ENCODE measurements at regions not wholly inside any gene's neighbourhood (a gene's known extent, or its start where the extent isn't known, plus 50 kb on each side); places are given as distances from the start of the nearest gene placed in this dataset.

DNA sequence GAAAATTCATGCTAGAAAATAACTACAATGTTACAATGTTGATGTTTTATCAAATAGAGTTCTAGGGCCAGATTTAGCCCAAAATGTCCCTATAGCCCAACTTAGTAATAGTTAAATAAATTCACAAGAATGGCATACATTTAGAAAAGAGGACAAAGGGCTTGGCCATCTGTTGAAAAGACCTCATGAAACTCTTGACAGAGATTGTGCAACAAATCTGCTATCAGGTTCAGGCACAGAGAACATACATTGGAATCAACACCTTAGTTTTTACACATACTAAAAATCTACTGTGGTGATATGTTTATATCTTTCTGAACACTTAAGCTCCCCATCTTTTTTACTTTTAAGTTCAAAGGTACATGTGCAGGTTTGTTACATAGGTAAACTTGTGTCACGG lies 298.3 kb upstream of the DACH1 start:
- DNase-seq (ENCODE audit: low spot score): no peak

DNA sequence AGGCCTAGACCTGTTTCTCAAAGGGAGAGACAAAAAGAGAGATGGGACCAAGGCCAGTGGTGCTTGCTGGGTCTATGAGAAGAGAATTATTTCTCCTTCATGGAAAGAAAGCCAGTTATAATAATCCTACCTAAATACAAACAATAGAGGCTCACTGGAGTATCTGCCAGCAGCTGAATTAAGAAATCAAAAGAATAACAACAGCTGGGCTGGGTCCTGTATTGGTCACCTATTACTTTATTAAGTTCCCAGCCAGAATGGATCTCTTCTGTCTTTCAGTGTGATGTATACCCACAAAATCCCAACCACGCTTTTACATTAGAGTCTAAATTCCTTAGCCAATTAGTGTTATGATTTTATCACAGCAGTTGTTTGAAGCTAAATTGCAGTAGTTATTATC lies 297.8 kb upstream of the DACH1 start:
- no peak for DNase-seq (ENCODE audit: low spot score)

DNA sequence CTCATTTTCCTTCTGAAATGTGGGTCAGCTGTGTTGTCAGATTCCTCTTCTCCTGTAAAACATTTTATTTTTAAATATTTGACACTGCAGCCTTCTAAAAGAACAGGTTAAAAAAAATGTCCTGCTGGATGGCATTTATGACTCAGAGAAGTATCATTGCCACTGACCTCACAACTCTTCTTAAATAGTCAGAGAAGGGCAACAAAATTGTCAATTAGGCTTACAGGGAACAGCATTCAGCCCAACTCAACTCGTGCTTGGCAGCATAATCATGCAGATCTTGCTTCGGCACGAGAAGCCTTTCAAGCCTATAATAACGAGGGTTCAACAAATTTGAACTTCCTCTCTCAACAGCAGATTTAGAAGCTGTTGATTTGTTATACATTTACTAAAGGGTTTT lies 296.7 kb upstream of the DACH1 start:
- no peak for DNase-seq (ENCODE audit: low spot score)

DNA sequence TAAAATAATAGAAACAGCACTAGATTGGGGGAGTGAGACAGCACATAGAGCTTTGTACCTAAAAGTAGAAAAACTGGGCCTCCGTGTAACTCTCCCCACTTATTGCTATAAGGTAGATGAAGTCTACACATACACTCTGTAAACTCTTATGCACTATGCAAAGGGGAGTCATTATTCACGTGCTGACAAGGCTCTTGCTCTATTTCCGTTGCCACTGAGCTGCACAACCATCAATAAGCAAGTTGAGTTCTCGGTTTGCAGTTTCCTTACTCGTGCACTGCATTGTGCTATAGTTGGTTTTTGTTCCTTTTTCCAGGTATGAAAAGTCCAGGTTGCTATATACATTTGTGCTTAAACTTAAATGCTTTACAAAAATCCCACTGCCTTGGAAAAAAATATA lies 294.0 kb upstream of the DACH1 start:
- DNase-seq (ENCODE audit: low spot score): no peak

DNA sequence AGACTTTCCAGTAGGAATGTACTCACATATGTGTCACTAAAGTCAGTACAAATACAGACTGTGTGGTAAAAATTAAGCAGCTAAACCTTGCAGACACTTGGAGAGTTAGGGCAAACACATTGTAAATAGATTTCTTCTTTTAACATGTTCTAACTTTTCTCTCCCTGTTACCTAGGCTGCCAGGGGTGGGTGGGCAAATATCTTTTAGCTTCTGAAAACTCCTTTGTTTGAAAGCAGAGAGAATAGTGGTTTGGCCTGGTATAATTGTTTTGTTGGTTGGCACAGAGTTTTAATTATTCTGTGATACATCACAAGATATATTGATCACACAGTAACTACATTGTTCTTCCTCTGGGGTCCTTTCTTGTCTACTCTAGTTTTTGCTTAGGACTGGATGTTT lies 289.8 kb upstream of the DACH1 start:
- DNase-seq (ENCODE audit: low spot score): no peak

DNA sequence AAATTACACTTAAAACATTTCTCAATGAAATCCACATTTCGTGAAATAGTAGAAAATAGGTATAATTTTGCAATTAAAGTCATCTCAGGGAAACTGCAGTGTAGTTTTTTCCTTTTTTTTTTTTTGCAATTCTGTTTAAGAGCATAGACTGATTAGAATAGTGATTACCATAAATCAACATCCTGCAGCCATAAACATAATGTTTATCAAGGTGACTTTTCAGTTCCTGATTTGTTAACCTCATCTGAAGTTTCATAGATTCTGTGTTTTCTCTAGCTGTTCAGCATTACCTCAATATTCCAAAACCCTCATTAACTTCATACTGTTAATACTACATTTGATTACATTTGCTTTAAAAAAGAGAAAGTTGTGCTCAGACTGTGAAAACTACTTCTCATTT lies 286.3 kb upstream of the DACH1 start:
- no peak for DNase-seq (ENCODE audit: low spot score)

DNA sequence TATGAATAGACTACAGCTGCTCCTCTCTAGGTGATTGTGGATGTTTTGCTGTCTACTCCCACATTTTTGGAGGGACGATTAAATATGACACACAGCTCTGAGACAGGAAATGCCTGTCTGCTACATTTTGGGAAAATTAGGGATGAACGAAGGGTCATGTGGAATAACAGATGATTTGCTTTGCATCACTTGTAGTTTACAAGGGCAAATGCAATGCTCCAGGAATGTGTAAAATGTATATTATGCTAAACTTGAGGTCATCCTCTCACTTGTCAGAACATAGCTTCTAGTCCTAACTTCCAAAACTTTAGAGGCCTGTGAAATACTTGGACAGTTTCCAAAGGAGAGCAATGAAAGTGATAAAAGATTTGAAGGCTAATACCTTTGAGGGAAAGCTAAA lies 284.2 kb upstream of the DACH1 start:
- no peak for DNase-seq (ENCODE audit: low spot score)

DNA sequence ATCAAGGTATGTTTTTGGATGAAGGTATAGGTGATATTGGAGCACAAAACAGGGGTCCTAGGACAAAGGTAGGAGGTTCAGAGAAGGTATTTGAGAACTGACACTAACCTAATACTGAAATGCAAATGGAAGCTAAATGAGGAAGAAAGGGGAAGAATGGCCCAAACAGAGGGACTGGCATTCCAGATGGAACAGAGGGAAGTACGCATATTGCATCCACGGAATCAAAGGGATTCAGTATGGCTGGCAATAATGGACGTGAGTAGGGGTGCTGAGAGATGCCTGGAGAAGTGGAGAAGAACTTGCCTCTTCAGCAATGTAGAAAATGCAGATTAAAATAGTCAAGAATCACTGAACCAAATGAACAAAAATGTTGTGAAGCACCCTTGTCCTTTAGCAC lies 283.5 kb upstream of the DACH1 start:
- no peak for DNase-seq (ENCODE audit: low spot score)

DNA sequence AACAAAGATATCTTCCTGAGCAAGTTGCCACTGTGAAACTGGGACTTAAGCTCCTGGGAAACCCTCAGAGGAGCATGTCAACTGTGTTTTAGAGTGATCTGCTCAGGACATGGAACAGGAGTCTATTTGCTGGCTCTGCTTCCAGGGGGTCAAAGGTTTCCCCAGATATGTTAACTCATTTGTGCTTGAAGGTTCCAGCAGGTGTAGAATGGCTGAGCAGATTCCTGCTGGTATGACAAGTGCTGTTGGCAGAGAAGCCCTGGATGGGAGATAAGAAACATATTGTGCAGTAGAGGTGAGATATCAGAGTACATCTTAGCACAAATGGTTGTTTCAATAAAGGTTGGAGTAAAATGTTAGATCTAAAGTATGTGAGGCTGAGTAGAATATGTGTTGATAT lies 282.7 kb upstream of the DACH1 start:
- DNase-seq (ENCODE audit: low spot score): no peak

DNA sequence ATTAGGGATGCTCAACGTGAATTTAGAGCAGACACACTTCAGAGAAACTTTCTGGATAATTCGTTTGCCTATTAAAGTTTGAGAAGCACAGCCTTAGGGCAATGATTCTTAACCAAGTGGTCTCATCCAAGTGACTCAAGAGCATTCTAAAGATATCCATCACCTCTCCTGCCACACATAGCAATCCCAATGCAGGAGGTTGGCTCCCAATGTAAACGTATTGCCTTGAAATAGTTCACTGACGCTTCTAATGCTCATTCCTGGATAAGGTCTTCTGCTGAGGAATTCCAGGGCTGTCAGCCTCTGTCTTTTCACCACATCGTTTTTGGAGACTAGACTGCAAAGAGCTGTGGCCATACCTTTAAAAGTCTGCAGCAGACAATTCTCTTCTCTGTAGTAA lies 279.8 kb upstream of the DACH1 start:
- no peak for DNase-seq (ENCODE audit: low spot score)

DNA sequence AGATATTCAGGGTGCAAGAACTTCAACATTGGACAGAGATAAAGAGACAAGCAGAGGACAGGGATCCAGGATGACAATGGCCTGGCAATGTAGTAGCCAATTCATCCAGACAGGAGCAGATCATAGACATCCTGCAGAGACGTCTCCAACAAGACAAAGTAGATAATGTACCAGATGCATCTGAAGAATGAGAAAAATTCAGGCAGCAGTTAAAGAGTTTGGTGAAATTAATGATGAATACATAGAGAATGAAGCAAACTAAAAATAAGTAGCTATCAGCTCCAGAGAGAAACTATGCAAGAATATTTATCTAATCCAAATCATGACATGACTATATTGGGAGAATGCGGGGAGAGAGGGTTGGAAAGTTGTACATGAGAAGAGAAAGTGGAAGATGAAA lies 278.4 kb upstream of the DACH1 start:
- no peak for DNase-seq (ENCODE audit: low spot score)

DNA sequence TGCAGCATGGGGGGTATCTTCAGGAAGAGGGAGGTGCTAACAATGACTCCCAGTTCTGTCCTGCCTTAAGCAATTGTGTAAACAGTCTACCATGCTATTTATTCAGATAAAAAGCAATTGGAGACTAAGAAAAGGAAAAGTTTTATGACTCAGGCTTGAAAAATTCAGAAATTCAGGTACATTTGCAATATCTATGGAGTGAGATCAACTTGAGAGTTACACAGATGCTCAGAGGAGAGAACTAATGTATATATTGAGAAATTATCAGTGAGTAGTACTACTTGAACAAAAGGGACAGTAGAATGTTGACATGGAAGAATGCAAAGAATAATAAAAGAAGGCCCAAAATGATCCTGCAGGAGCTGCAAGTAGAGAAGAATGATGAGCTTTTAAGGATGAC lies 277.6 kb upstream of the DACH1 start:
- DNase-seq (ENCODE audit: low spot score): no peak

DNA sequence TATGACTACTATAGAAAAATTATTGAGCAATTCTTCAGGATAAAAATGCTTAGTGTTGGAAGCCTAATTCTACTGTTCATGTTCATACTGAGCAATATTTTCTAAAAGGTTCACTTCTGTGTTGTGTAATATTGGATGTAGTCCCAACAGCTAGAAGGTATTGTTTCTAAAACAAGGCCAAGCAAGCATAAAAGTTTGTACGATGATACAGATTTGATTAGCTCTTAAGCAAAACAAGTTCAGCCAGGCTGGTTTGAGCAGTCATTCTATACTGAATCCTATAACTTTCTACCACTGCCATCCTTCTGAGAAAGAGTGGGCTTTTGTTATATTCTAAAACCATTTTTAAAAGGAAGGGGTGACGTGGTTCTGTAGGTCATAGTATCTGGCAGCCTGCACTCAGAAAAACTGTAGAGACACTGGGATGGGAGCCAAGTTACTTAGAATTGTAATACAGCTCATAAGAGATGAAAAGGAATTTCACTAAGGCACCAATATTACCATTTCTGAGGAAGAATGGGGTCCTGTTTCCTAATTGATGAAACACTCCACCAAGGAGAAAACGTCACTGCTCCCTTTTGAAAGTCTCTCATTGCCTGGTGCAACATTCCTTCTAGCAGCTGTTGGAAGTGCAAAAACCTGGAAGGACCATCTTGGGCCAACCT lies 275.0 kb upstream of the DACH1 start:
- no peak for DNase-seq (ENCODE audit: low spot score)

DNA sequence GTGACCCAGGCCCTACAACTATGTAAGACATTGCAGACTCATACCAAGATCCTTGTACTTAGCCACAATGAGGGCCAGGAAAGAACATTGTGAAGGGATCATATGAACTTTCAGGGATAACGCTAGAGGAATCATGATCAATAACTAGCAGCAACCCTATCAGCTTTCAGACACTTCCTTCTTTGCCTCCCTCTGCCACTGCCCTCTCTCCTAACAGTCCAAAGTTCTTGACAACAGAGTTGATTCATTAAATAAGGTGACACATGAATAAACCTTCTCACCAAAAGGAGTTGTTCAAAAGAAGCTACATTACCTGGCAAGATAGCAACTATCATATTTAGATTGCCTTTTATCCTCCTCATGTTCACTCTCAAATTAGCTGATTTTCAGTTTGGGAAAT lies 272.2 kb upstream of the DACH1 start:
- no peak for DNase-seq (ENCODE audit: low spot score)

DNA sequence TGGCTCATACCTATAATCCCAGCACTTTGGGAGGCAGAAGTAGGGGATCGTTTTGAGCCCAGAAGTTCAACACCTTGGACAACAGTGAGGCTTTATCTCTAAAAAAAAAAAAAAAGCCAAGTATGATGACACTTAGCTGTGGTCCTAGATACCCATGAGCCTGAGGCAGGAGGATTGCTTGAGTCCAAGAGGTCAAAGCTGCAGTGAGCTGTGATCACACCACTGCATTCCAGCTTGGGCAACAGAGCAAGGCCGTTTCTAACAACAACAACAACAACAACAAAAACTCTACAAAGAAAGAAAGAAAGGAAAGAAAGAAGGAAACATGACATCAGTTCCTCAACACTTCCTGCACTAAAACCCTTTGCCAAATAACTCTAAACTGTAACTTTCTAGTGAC lies 265.1 kb upstream of the DACH1 start:
- no peak for DNase-seq (ENCODE audit: low spot score)

DNA sequence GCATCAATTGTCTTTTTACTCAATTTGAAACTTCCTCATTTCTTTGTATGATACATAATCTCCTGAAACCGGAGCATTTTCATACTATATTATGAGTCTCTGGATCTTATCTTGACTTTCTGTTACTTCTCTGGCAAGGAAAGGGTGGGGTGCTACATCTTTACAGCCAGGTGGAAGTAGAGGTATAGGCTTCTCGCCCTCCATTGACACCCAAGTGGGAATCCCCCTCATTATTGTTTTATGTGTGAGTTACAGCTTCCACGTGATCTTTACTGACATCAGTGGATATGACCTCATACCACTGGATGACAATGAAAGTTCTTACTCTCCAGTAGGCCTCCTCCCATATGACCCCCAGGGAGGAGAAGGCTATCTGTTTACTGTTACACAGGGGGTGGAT lies 262.1 kb upstream of the DACH1 start:
- DNase-seq (ENCODE audit: low spot score): no peak

DNA sequence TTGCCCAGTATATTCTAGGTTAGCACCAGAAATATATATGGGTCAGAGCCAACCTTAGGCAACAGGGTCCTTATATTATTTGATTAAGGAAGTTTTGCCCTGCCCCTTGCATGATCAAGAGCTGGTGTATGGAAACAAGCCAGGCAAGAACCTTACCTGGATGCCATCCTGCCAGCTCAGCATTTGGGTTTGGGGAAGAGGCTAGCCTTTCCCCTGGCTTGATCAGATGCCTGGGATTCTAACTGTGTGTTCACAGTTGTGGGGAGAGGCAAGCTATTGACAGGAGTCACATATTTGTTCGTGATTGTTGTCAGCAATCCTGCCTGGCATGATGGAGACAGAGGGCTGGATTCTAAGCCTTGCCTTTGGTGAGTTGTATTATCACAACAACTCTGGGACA lies 260.0 kb upstream of the DACH1 start:
- DNase-seq (ENCODE audit: low spot score): no peak

DNA sequence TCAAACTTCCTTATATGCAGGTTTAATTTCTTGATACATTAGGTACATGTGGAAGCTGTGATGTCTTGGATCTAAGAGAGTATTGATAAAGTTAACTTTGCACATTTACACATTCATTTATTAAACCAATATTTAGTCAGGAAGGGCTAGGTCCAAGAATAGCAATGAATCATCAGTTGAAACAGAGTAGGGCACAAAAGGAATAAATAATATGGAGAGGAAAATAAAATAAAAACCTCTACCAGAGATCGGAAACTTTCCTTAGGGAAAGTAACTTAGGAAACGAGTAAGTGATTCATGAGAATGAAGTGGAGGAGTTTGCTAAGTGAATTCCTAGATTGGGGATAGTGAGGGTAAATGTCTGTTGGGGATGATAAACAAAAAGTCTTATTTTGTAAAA lies 259.4 kb upstream of the DACH1 start:
- no peak for DNase-seq (ENCODE audit: low spot score)

DNA sequence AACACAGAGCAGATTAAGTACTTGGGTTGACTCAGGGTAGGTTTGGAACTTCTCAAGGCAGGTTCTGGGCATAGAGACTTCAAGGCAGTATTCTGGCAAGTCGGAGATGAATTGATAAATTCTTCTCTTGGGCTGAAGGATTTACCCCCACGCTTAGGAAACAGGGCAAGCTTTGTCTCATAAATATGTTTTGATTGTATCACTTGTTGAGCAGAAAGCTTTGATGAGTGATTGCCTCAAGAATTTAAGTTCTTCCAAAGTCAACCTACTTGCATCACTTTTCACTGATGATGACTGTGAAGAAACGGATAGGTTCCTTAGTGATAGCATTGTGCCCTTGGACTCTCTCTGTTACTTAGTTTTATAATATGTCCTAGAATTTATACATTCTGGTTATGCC lies 258.6 kb upstream of the DACH1 start:
- no peak for DNase-seq (ENCODE audit: low spot score)

DNA sequence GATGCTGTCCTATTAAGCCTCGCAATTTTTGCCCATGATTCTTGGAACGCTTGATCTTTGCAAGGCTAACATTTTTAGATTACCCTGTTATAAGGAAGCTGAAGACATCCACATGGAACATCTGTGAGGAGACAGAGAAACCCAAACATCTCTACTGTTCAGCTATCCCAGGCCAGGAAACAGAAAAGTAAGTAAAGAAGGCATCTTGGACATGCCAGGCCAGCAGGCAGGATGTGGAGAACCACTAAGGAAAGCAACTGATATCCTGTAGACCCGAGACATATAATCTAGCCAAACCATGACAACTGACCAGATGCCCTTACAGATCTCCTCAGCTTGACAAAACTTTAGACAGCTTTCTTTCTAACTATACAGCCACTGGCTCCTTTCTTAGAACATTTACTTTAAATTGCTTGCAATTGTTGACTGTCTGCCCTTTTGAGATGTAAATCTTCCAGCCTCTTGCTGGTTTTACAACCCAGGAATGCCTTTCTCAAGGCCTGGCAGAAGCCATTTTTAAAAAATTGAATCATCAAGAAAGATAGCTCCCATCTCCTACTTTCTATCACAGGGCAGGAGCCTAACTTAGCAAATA lies 255.8 kb upstream of the DACH1 start:
- DNase-seq (ENCODE audit: low spot score): no peak

DNA sequence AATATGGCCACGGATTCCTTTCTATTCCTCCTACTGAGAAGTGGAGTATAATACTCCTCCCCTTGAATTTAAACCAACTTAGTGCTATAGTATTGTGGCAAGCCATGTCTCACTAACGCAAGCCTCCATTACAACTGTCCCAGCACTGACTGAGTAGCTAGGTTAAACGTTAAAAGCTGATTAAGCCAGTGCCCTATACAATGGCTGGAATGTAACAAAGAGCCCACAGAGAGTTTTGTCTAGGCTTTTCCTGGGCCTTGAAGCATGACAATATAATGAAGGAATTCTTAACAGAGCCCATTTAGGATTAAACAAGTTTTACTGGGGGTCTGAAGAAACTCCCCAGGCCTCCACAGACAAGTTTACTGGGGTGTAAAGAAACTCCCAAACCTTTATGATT lies 254.5 kb upstream of the DACH1 start:
- DNase-seq (ENCODE audit: low spot score): no peak

DNA sequence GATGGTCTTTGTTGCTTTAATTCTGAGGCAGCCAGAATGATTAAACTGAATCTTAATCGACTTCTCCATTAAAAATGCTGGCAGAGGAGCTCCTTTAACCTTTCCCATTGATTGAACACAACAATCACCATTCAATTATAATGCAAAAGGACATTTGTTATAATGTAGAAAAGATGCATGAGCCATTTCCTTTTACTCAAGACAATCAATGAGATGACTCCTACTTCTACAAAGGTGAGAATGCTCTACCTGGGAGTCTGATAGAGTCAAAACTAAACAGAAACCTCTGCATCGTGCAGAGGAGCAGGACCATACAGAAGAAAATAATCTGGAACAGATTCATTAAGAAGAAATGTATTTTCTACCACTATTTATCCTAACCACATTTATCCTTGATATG lies 253.6 kb upstream of the DACH1 start:
- DNase-seq (ENCODE audit: low spot score): no peak

DNA sequence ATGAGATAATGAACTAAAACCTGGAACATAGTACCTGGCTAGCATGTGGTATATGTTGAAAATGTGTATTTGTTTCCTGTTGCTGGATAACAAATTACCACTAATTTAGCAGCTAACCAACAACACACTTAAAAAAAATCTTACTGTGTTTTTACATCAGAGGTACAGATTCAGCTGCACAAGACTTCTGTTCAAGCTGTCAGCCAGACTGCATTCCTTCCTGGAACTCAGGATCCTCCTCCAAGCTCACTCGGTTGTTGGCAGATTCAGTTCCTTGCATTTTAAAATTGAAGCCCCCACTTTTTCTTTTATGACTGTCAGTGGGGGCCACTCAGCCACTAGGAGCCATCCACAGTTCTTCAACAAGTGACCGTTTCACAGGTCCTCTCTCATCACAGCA lies 246.9 kb upstream of the DACH1 start:
- no peak for DNase-seq (ENCODE audit: low spot score)

DNA sequence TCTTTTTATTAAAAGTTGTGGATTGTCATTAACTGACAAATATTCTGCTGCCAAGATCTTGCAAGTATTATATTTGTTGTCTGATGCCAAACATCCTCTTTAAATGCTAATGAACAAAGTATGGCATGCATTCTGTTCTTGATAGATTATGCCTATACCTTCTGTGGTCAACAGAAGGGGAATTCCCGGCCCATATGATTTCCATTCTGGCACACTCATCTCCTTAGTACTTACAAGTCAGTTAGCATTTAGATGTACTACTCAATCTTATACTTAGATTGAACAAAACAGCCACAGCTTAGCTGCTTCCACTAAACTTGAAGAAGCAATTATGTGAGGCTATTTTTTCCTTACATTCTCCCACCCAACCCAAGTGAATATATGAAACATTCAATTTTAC lies 246.1 kb upstream of the DACH1 start:
- no peak for DNase-seq (ENCODE audit: low spot score)

DNA sequence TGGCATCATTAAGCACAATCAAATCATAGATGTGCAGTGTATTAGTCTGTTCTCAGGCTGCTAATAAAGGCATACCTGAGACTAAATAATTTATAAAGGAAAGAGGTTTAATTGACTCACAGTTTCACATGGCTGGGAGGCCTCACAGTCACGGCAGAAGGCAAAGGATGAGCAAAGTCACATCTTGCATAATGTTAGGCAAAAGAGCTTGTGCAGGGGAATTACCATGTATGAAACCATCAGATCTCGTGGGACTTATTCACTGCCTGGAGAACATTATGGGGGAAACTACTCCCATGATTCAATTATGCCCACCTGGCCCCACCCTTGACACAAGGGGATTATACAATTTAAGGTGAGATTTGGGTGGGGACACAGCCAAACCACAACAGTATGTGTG lies 245.2 kb upstream of the DACH1 start:
- DNase-seq (ENCODE audit: low spot score): no peak
